OCI-LY1 (cell line): ENCODE measurements at regions not wholly inside any gene's neighbourhood (a gene's known extent, or its start where the extent isn't known, plus 50 kb on each side); places are given as distances from the start of the nearest gene placed in this dataset.

Experiments
- CTCF ChIP-seq: fragments of 200-600 bp; sonication (generic), shearing (Covaris generic); IDR thresholded peaks from 2 replicates; pipeline ENCODE4 v1.5.1; 2017; ENCODE audit warnings: mild to moderate bottlenecking, antibody characterized with exemption, low read length, moderate library complexity, mixed read lengths
- EZH2 ChIP-seq: fragments of 200-600 bp; sonication (generic), shearing (Covaris generic); IDR thresholded peaks from 2 replicates; pipeline ENCODE4 v1.8.0; 2017; ENCODE audit warnings: borderline replicate concordance, mixed run types, mild to moderate bottlenecking, antibody characterized with exemption, low read length, moderate library complexity, mixed read lengths

GRCh38 chr20:61090541-61090940 lies 161.5 kb upstream of the CDH4 start:
- TF ChIP-seq CTCF (no peak), EZH2 (no peak)
